NCI-H128 (cell line): ENCODE measurements at regions not wholly inside any gene's neighbourhood (a gene's known extent, or its start where the extent isn't known, plus 50 kb on each side); places are given as distances from the start of the nearest gene placed in this dataset.

ENCODE experiments used
- DNase-seq: peaks from one replicate; lab custom pipeline; 2025; ENCODE audit not compliant: unreplicated experiment; lab: John Stamatoyannopoulos, UW

DNA sequence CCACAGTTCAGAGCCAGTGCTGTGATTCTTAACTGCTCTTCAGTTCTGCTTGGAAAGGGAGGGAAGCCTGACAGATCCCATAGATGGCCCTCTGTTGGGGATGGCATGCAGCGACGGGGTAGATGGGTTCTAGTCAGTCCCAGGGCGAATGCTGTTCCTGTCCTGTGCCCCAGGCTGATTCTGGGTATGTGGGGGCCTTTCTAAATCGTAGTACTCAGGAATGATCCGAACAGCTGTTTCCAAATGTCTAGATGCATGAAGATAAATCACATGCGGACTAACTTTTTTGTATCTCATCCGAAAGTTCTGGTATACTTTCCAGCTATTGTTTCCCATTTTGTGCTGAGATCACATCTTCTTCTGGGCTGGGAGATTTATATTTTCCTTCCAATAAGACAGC, 186.0 kb upstream of the MKI67 start:
- DNase-seq, result no peak

- no peak for DNase-seq
Measured at GRCh38 chr10:128314686-128315085, 188.5 kb upstream of the MKI67 start.

DNA sequence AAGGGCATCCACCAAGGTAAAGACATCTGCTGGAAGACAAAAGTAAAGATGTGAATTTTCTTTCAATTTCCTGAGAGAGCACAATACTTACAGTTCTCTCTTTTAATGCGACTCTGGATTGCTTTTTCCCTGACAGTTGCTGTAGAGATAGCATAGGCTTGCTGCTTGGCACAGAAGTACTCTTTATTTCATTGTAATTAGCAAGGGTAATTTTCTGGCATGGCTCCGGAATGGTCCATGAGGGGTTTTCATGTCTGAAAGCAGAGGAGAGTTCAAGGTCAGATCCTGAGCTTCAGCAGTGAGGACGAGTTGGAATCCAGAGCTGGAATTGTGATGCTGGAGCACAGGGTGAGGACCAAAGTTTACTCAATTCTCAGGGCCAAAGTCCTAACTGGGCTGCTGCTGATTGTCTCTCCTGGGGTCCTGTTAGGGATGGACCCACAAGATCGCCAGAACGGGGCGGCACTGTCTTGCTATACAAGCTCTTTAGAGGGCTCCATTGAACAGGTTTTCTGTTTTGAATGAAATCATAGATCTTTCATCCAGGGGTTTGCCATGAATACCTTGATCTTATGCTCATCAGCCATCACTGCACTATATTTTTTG, 190.0 kb upstream of the MKI67 start:
- DNase-seq, result no peak

DNA sequence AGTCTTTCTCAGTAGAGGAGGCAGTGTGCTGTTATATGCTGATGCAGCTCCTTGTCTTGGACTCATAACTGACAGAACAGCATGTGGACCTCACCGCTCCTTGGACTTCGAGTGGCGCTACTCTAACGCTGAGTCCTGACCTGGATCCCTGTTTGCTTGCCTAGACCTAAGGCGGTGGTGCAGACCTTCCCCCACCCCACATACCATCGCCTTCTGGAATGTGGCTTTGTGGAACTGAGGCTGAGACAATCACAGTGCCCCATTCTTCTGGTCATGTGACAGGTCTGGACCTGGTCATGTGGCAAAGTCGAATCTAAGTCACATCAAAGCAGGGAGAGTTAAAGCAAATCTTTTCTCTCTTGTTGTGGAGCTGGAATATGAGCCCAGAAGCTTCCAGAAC, 190.7 kb upstream of the MKI67 start:
- no peak for DNase-seq

DNA sequence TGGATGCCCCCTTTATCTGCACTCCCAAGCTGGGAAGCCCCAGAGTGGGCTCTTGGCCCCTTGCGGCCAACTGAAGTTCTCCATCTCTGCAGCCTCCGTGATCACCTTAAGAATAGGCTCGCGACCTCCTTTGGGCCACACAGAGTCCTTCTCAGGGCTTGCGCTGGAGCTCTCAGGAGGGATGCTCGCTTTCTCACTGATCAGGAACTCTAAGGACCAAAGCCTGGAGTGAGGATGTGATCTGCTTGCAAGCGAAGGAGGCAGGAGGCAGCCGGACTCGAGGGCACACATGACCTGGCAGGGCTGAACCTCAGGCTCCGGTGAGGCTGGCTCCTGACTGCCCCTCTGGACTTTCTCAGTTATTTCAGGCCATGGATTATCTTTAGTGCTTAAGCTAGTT, 192.1 kb upstream of the MKI67 start:
- no peak for DNase-seq

- no peak for DNase-seq
Measured at GRCh38 chr10:128318913-128319312, 192.7 kb upstream of the MKI67 start.

- DNase-seq, result no peak
Measured at GRCh38 chr10:128322106-128322505, 195.9 kb upstream of the MKI67 start.

DNA sequence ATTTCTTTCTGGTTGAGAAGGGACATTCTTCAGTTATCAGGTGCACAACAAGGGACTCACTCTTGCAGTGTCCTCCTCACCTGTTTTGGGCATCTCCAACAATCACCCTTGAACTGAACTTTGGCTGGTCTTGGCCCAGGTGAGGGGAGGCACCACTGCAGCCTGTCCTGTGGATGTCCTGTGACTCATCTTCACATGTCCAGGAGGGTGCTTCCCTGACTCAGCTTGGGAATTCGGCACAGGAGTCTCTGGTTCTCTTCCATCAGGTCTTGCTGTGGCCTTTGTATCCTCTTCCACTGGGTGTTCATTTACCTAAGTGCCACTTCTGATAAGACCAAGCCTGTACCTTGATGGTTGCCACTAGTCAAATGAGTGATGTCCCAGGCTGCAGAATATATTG, 196.7 kb upstream of the MKI67 start:
- no peak for DNase-seq

GRCh38 chr10:128324058-128324827, 198.0 kb upstream of the MKI67 start:
- DNase-seq, result no peak

- DNase-seq, result no peak
Measured at GRCh38 chr10:128325788-128326187, 199.6 kb upstream of the MKI67 start.

DNA sequence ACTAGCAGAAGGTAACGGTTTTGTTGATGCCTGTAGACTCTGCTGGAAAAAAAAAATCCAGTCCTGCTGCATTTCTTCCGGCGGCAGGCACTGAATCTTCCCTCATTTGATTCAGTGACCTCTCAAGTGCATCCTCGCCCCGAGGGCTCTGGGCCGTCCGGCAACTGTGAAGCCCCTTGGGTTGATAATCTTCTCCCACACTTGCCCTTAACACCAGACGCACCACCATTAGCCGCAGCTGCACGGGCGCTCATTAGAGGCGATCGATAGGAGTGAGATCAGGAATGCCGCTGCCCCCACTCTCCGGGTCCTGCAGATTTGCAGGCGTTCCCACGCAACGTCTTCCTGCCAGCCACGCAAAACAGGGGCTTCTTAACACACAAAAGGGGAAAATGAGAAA, 200.0 kb upstream of the MKI67 start:
- no peak for DNase-seq

GRCh38 chr10:128326851-128327250, 200.6 kb upstream of the MKI67 start:
- no peak for DNase-seq

DNA sequence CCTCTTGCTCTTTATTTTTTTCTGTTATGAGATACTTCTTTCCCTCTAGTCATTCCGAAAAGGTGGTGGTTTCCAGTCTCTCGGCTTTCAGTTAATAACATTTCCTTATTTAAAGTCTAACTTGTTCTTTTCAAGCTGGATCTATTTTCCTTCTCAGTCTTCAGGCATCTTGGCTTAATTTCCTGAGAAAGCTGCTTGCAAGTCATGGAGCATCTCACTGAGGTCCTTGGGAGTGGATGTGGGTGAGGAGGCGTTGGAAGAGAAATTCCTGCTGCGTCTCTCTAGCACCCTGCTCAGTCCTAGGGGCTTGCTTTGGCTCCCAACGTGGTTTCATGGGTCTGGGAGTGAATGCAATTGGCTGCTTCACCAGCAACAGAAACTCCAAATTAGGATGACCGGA, 210.2 kb upstream of the MKI67 start:
- no peak for DNase-seq

- DNase-seq, result no peak
Measured at GRCh38 chr10:128337860-128338378, 211.7 kb upstream of the MKI67 start.

GRCh38 chr10:128338951-128339350, 212.7 kb upstream of the MKI67 start:
- no peak for DNase-seq

DNA sequence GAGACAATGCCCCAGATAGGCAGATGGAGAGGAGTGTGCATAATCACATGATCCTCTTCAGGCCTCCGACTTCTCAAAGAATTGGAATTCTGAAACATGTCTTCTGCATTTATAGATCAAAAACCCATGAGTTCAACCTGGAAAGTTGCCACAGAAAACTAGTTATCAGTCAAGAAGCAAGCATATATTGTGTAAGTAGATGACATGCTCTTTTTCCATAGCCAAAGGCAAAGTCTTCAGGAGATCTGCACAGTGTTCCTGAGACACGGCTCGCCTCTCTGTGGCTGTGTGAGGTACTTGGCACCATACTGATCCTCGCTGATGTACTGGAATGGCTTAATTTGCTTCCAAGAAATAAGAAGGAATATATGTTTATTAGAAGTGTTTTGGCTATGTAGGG, 213.5 kb upstream of the MKI67 start:
- no peak for DNase-seq

GRCh38 chr10:128345353-128345752, 219.1 kb upstream of the MKI67 start:
- no peak for DNase-seq

GRCh38 chr10:128360783-128361182, 234.6 kb upstream of the MKI67 start:
- DNase-seq, result no peak

- no peak for DNase-seq
Measured at GRCh38 chr10:128361487-128361886, 235.3 kb upstream of the MKI67 start.

- DNase-seq, result no peak
Measured at GRCh38 chr10:128362514-128362913, 236.3 kb upstream of the MKI67 start.

GRCh38 chr10:128364631-128365030, 238.4 kb upstream of the MKI67 start:
- no peak for DNase-seq

DNA sequence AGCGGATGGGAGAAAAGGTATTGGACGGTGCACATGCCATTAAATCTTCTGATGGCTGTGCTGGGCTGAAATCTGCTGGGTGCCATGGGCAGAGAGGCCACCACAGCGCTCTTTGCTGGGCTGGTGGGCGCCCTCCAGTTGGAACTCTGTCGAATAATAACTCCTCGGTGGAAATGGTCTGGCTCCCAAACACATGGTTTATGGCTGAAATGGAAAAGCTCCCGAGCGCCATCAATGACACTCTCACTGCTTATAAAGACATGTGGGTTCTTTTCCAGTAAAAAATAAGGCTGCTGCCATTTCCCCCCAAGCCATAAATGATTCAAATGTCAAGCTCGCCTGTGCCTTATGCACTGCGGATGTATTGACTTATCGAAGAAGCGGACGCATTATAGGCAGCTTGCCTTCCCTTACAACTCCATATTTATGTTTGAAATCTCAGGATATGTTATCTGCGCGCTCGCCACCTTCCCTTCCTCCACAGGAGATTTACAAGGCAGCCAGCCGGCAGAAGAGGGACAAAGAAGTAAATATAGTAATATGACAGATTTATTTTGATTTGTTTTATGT, 239.0 kb upstream of the MKI67 start:
- no peak for DNase-seq
